Suprapubic skin (tissue), 4 donors: ENCODE measurements at regions not wholly inside any gene's neighbourhood (a gene's known extent, or its start where the extent isn't known, plus 50 kb on each side); places are given as distances from the start of the nearest gene placed in this dataset.

Source experiments
- DNase-seq, 2 donors: peaks; one replicate each; pipeline ENCODE4 v3.0.0-alpha.2; 2019; ENCODE audit warnings: low spot score in 2 of 2
- H3K27ac ChIP-seq: fragments of 200-600 bp; sonication (generic); one replicate; pipeline ENCODE4 v1.5.1; 2019
- H3K27me3 ChIP-seq: fragments of 200-600 bp; sonication (generic); one replicate; pipeline ENCODE4 v1.5.1; 2019
- H3K36me3 ChIP-seq: fragments of 200-600 bp; sonication (generic); one replicate; pipeline ENCODE4 v1.5.1; 2019
- H3K4me1 ChIP-seq: fragments of 200-600 bp; sonication (generic); one replicate; pipeline ENCODE4 v1.5.1; 2019
- H3K4me3 ChIP-seq: fragments of 200-600 bp; sonication (generic); one replicate; pipeline ENCODE4 v1.5.1; 2019; ENCODE audit warnings: mild to moderate bottlenecking
- H3K9me3 ChIP-seq: fragments of 200-600 bp; sonication (generic); one replicate; pipeline ENCODE4 v1.5.1; 2019
- CTCF ChIP-seq, 2 donors: fragments of 200-600 bp in 1 of 2; fragments of 450-650 bp in 1 of 2; sonication (generic) in 1 of 2; IDR thresholded peaks; one replicate each; pipeline ENCODE4 v1.5.1; 2016 to 2019; ENCODE audit warnings: antibody characterized with exemption in 2 of 2, mild to moderate bottlenecking in 1 of 2, moderate library complexity in 1 of 2
- EP300 ChIP-seq: sonication (generic); formaldehyde crosslinking; IDR thresholded peaks from one replicate; pipeline ENCODE4 v1.6.1; 2017; ENCODE audit warnings: antibody characterized with exemption
- POLR2A ChIP-seq, 2 donors: fragments of 450-650 bp; IDR thresholded peaks; one replicate each; pipeline ENCODE4 v1.6.1; 2017; ENCODE audit warnings: antibody characterized with exemption in 2 of 2, mild to moderate bottlenecking in 2 of 2, moderate library complexity in 2 of 2
- POLR2AphosphoS5 ChIP-seq, 3 donors: sonication (generic); formaldehyde crosslinking; IDR thresholded peaks; one replicate each; pipeline ENCODE4 v1.6.1; 2017; ENCODE audit warnings: antibody characterized with exemption in 3 of 3
- WGBS: methylation state at CpG from one replicate; pipeline ENCODE4 v1.1.5; 2018; 5-methylcytosine and 5-hydroxymethylcytosine counted together

- H3K4me3 ChIP-seq, result no peak overlapping the region
- 90% methylated on average over 4 of the region's 4 CpGs for WGBS
These were observed 69.9 kb upstream of the KLF7 start for GRCh38 chr2:207235621-207236020.

GRCh38 chr2:207236156-207236935 lies 70.6 kb upstream of the KLF7 start:
- Histone ChIP-seq H3K27ac (no peak overlapping the region), H3K4me1 (peaks cover 27% of the 10 kb centered on the region)
- TF ChIP-seq EP300 (no peak), POLR2AphosphoS5 (IDR thresholded peaks at IDR 0.05) (no peak), CTCF (IDR thresholded peaks at IDR 0.05) (no peak), POLR2A (IDR thresholded peaks at IDR 0.05) (no peak)

More at GRCh38 chr2:207235621-207236020, 69.9 kb upstream of the KLF7 start:
- H3K36me3 ChIP-seq, result no peaks in the 10 kb centered on the region
- no peak overlapping the region for H3K27ac ChIP-seq
- TF ChIP-seq CTCF (IDR thresholded peaks at IDR 0.05) (no peak), POLR2AphosphoS5 (IDR thresholded peaks at IDR 0.05) (no peak), EP300 (no peak), POLR2A (IDR thresholded peaks at IDR 0.05) (no peak)
- no peak for DNase-seq
- no peaks in the 10 kb centered on the region for H3K9me3 ChIP-seq
- no peaks in the 10 kb centered on the region for H3K27me3 ChIP-seq
- H3K4me1 ChIP-seq, result peaks cover 23% of the 10 kb centered on the region

GRCh38 chr2:207238831-207239701 lies 73.3 kb upstream of the KLF7 start:
- Histone ChIP-seq H3K4me3 (peak overlapping the region; percentile 15), H3K36me3 (no peaks in the 10 kb centered on the region), H3K27me3 (no peaks in the 10 kb centered on the region), H3K4me1 (peaks cover 27% of the 10 kb centered on the region), H3K27ac (peak overlapping the region; percentile 92), H3K9me3 (no peaks in the 10 kb centered on the region)
- 36% methylated on average over 7 of the region's 7 CpGs for WGBS
- DNase-seq, result peak in 1 of 2 donors; percentile 80
- no peak for TF ChIP-seq EP300
- peak in 1 of 3 donors; percentile 79 for TF ChIP-seq POLR2AphosphoS5 (IDR thresholded peaks at IDR 0.05)

More at GRCh38 chr2:207236156-207236935, 70.6 kb upstream of the KLF7 start:
- no peak overlapping the region for H3K4me3 ChIP-seq
- 95% methylated on average over 2 of the region's 2 CpGs for WGBS
- no peak for DNase-seq
- H3K36me3 ChIP-seq, result no peaks in the 10 kb centered on the region
- no peaks in the 10 kb centered on the region for H3K9me3 ChIP-seq
- no peaks in the 10 kb centered on the region for H3K27me3 ChIP-seq

- 38% methylated on average over 9 of the region's 9 CpGs for WGBS
- H3K27ac ChIP-seq, result peak overlapping the region; percentile 92
- H3K4me1 ChIP-seq, result peaks cover 27% of the 10 kb centered on the region
- H3K9me3 ChIP-seq, result no peaks in the 10 kb centered on the region
- TF ChIP-seq POLR2AphosphoS5 (IDR thresholded peaks at IDR 0.05), result no peak
- TF ChIP-seq CTCF (IDR thresholded peaks at IDR 0.05), result no peak
- no peak for TF ChIP-seq EP300
- TF ChIP-seq POLR2A (IDR thresholded peaks at IDR 0.05), result no peak
- peak overlapping the region; percentile 15 for H3K4me3 ChIP-seq
- no peak for DNase-seq
- no peaks in the 10 kb centered on the region for H3K36me3 ChIP-seq
- H3K27me3 ChIP-seq, result no peaks in the 10 kb centered on the region
These were observed 74.2 kb upstream of the KLF7 start for GRCh38 chr2:207239754-207240494.

GRCh38 chr2:207240649-207241048 lies 74.9 kb upstream of the KLF7 start:
- Histone ChIP-seq H3K4me1 (peaks cover 27% of the 10 kb centered on the region), H3K9me3 (no peaks in the 10 kb centered on the region), H3K4me3 (no peak overlapping the region), H3K27ac (no peak overlapping the region), H3K27me3 (no peaks in the 10 kb centered on the region), H3K36me3 (no peaks in the 10 kb centered on the region)
- WGBS, result 100% methylated on average over 1 of the region's 1 CpG
- no peak for TF ChIP-seq EP300
- TF ChIP-seq POLR2AphosphoS5 (IDR thresholded peaks at IDR 0.05), result no peak
- no peak for TF ChIP-seq CTCF (IDR thresholded peaks at IDR 0.05)
- TF ChIP-seq POLR2A (IDR thresholded peaks at IDR 0.05), result no peak
- DNase-seq, result no peak
